CD14-positive monocyte (primary cell): ENCODE measurements at regions not wholly inside any gene's neighbourhood (a gene's known extent, or its start where the extent isn't known, plus 50 kb on each side); places are given as distances from the start of the nearest gene placed in this dataset.

ENCODE experiments used
- DNase-seq, 3 donors: peaks; one replicate each; pipeline ENCODE4 v3.0.0-alpha.2; 2011 to 2022
- H2AFZ ChIP-seq: 2 replicates; pipeline ENCODE4 v1.6.0; 2012; ENCODE audit warnings: mild to moderate bottlenecking, low read depth, low read length, inconsistent platforms; ENCODE audit not compliant: insufficient read depth, poor library complexity, severe bottlenecking
- H3K27ac ChIP-seq, 2 donors: 1 replicate in 1 of 2; 2 replicates in 1 of 2; pipeline ENCODE4 v1.5.1; 2012 to 2013; ENCODE audit warnings: low read length in 2 of 2, control low read depth in 1 of 2, inconsistent platforms in 1 of 2, low read depth in 1 of 2, mild to moderate bottlenecking in 1 of 2
- H3K27me3 ChIP-seq, 2 donors: one replicate each; pipeline versions ENCODE4 v1.6.0 to v1.6.1; 2011 to 2013; ENCODE audit warnings: low read length in 2 of 2; ENCODE audit not compliant: control insufficient read depth in 2 of 2, insufficient read depth in 2 of 2
- H3K36me3 ChIP-seq, 2 donors: replicated peaks in 1 of 2; 1 replicate in 1 of 2; 2 replicates in 1 of 2; pipeline versions ENCODE4 v1.5.1 to v1.6.1; 2012 to 2013; ENCODE audit warnings: low read length in 2 of 2, control low read depth in 1 of 2, inconsistent platforms in 1 of 2, mild to moderate bottlenecking in 1 of 2; ENCODE audit not compliant: insufficient read depth in 2 of 2, control insufficient read depth in 1 of 2
- H3K4me1 ChIP-seq, 2 donors: 1 replicate in 1 of 2; 2 replicates in 1 of 2; pipeline versions ENCODE4 v1.5.1 to v1.6.1; 2012 to 2013; ENCODE audit warnings: low read length in 2 of 2, control low read depth in 1 of 2, inconsistent platforms in 1 of 2, mild to moderate bottlenecking in 1 of 2, moderate library complexity in 1 of 2; ENCODE audit not compliant: insufficient read depth in 2 of 2, control insufficient read depth in 1 of 2
- H3K4me2 ChIP-seq: replicated peaks from 2 replicates; pipeline ENCODE3; 2012; ENCODE audit warnings: low read length, moderate library complexity, mild to moderate bottlenecking; ENCODE audit not compliant: poor library complexity, severe bottlenecking; ENCODE audit errors: extremely low read depth
- H3K4me3 ChIP-seq, 3 experiments: fragments of 200-600 bp in 1 of 3; sonication (generic) in 1 of 3; replicated peaks in 1 of 3; 1 replicate in 2 of 3; 2 replicates in 1 of 3; pipeline ENCODE4 v1.5.1; 2011 to 2013; ENCODE audit warnings: low read length in 3 of 3, mild to moderate bottlenecking in 3 of 3, control low read depth in 2 of 3, low read depth in 2 of 3, inconsistent platforms in 1 of 3, moderate library complexity in 1 of 3
- H3K79me2 ChIP-seq: 2 replicates; pipeline ENCODE4 v1.6.0; 2012; ENCODE audit warnings: mild to moderate bottlenecking, control low read depth, inconsistent platforms, low read length, moderate library complexity; ENCODE audit not compliant: insufficient read depth
- H3K9ac ChIP-seq: 2 replicates; pipeline ENCODE4 v1.6.0; 2017; ENCODE audit warnings: low read length, mild to moderate bottlenecking; ENCODE audit not compliant: insufficient read depth, poor library complexity, severe bottlenecking
- H3K9me3 ChIP-seq, 2 donors: replicated peaks in 1 of 2; 1 replicate in 1 of 2; 2 replicates in 1 of 2; pipeline versions ENCODE4 v1.5.1 to v1.6.1; 2012 to 2013; ENCODE audit warnings: low read length in 2 of 2, control low read depth in 1 of 2; ENCODE audit not compliant: control insufficient read depth in 1 of 2, insufficient read depth in 1 of 2
- H4K20me1 ChIP-seq: 2 replicates; pipeline ENCODE4 v1.6.0; 2012; ENCODE audit warnings: mild to moderate bottlenecking, low read length, control low read depth, moderate library complexity; ENCODE audit not compliant: insufficient read depth
- H3K27ac Mint-ChIP-seq, 7 donors: one replicate each; pipeline ENCODE4 v1.8.0; 2020; ENCODE audit warnings: mild to moderate bottlenecking in 7 of 7, mixed read lengths in 7 of 7, moderate library complexity in 6 of 7, inconsistent platforms in 2 of 7
- H3K27me3 Mint-ChIP-seq, 3 donors: one replicate each; pipeline ENCODE4 v1.8.0; 2021 to 2022; ENCODE audit warnings: low read depth in 3 of 3, mild to moderate bottlenecking in 3 of 3, mixed read lengths in 3 of 3, moderate library complexity in 3 of 3, inconsistent platforms in 1 of 3
- H3K36me3 Mint-ChIP-seq, 2 donors: one replicate each; pipeline ENCODE4 v1.8.0; 2020; ENCODE audit warnings: mixed read lengths in 2 of 2, inconsistent platforms in 1 of 2, mild to moderate bottlenecking in 1 of 2
- H3K4me1 Mint-ChIP-seq: one replicate; pipeline ENCODE4 v1.8.0; 2020; ENCODE audit warnings: mild to moderate bottlenecking, mixed read lengths
- H3K4me3 Mint-ChIP-seq, 2 donors: one replicate each; pipeline ENCODE4 v1.8.0; 2020; ENCODE audit warnings: mild to moderate bottlenecking in 2 of 2, mixed read lengths in 2 of 2, moderate library complexity in 1 of 2
- H3K9me3 Mint-ChIP-seq, 7 donors: one replicate each; pipeline ENCODE4 v1.8.0; 2020 to 2022; ENCODE audit warnings: mixed read lengths in 7 of 7, mild to moderate bottlenecking in 6 of 7, moderate library complexity in 6 of 7, inconsistent platforms in 2 of 7
- WGBS: methylation state at CpG from one replicate; pipeline ENCODE4 v1.1.5; 2013; ENCODE audit warnings: missing lambda C conversion rate; ENCODE audit not compliant: insufficient coverage; 5-methylcytosine and 5-hydroxymethylcytosine counted together
- intact Hi-C, 2 donors: fragments of 100-400 bp; cut with micrococcal nuclease; formaldehyde crosslinking; loops; one replicate each; pipeline versions ENCODE4 v1.15.0 to v1.15.1; 2023
- TF ChIP-seq, protein P1 (sequence below): fragments of 200-600 bp; IDR thresholded peaks from one replicate; pipeline ENCODE4 v1.8.0; 2022; ENCODE audit warnings: antibody characterized with exemption, mild to moderate bottlenecking

DNA sequence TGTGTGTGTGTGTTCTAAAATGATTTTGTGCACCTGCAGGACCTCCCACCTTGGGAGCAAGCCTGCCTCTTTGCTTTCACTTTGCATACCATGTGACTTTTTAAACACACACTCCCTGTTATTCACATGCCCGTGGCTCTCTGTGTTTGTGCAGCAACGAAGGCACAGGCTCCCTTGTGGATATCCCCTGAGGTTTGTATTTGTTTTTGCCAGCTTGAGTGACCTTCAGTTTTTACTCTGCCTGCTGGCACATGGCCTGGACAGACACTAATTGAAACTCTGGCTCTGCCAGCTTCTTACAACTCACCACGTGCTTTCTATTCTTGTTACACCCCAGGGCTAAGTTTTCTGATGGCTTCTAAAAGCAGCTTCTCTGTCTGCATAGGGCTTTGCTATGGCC, 885.8 kb downstream of the SH3BGRL start:
- no CpG with 5 or more reads among the region's 3 CpGs for WGBS
- Mint-ChIP-seq H3K27ac (no peak overlapping the region), H3K9me3 (peaks cover 0 to 13% (median 4%) of the 10 kb centered on the region in 7 donors), H3K4me3 (no peak overlapping the region), H3K27me3 (peaks cover 0 to 2% (median 0%) of the 10 kb centered on the region in 3 donors), H3K4me1 (no peaks in the 10 kb centered on the region), H3K36me3 (no peaks in the 10 kb centered on the region)
- H3K4me3 ChIP-seq, result no peak overlapping the region
- no peaks in the 10 kb centered on the region for H3K4me1 ChIP-seq
- H3K27me3 ChIP-seq, result no peaks in the 10 kb centered on the region
- peaks cover 4 to 9% of the 10 kb centered on the region in 2 donors for H3K9me3 ChIP-seq
- H3K36me3 ChIP-seq, result no peaks in the 10 kb centered on the region
- H3K79me2 ChIP-seq, result no peaks in the 10 kb centered on the region
- intact Hi-C loops, result no loop called here
- TF ChIP-seq, protein P1, sequence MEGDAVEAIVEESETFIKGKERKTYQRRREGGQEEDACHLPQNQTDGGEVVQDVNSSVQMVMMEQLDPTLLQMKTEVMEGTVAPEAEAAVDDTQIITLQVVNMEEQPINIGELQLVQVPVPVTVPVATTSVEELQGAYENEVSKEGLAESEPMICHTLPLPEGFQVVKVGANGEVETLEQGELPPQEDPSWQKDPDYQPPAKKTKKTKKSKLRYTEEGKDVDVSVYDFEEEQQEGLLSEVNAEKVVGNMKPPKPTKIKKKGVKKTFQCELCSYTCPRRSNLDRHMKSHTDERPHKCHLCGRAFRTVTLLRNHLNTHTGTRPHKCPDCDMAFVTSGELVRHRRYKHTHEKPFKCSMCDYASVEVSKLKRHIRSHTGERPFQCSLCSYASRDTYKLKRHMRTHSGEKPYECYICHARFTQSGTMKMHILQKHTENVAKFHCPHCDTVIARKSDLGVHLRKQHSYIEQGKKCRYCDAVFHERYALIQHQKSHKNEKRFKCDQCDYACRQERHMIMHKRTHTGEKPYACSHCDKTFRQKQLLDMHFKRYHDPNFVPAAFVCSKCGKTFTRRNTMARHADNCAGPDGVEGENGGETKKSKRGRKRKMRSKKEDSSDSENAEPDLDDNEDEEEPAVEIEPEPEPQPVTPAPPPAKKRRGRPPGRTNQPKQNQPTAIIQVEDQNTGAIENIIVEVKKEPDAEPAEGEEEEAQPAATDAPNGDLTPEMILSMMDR, result no peak
- no peak for DNase-seq
- H2AFZ ChIP-seq, result no peak overlapping the region
- H3K9ac ChIP-seq, result no peak overlapping the region
- H3K27ac ChIP-seq, result no peak overlapping the region
- no peaks in the 10 kb centered on the region for H4K20me1 ChIP-seq
- H3K4me2 ChIP-seq, result no peak overlapping the region

DNA sequence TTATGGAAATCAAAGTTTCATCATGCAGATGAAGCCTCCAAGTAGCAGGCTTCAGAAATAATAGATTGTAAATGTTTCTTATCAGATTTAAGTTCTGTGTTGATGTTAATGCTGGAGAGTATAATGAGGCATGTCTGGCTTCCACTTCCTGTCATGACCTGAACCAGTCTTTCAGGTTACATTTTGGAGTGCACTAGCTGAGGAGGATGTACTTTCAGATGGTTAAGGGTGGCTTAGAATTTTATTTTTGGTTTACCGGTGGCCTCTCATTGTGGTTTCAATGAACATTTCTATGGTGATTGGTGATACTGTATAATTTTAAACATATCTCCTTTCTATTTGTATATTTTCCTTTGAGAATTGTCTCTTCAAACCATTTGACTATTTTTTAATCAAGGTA, 890.4 kb downstream of the SH3BGRL start:
- H3K9me3 ChIP-seq, result no peaks in the 10 kb centered on the region
- intact Hi-C loops, result no loop called here
- H3K9ac ChIP-seq, result no peak overlapping the region
- no peaks in the 10 kb centered on the region for H3K27me3 ChIP-seq
- H2AFZ ChIP-seq, result no peak overlapping the region
- no peaks in the 10 kb centered on the region for H3K79me2 ChIP-seq
- H4K20me1 ChIP-seq, result no peaks in the 10 kb centered on the region
- Mint-ChIP-seq H3K4me3 (no peak overlapping the region), H3K9me3 (peaks cover 0 to 6% (median 1%) of the 10 kb centered on the region in 7 donors), H3K36me3 (no peaks in the 10 kb centered on the region), H3K27ac (no peak overlapping the region), H3K27me3 (peaks cover 0 to 2% (median 0%) of the 10 kb centered on the region in 3 donors), H3K4me1 (no peaks in the 10 kb centered on the region)
- no peaks in the 10 kb centered on the region for H3K36me3 ChIP-seq
- no peak for DNase-seq
- no peaks in the 10 kb centered on the region for H3K4me1 ChIP-seq
- WGBS, result no CpG with 5 or more reads among the region's 1 CpG
- TF ChIP-seq, protein P1, result no peak
- H3K4me3 ChIP-seq, result no peak overlapping the region
- H3K4me2 ChIP-seq, result no peak overlapping the region
- no peak overlapping the region for H3K27ac ChIP-seq
